HG03565 (cell line): ENCODE measurements at regions not wholly inside any gene's neighbourhood (a gene's known extent, or its start where the extent isn't known, plus 50 kb on each side); places are given as distances from the start of the nearest gene placed in this dataset.
"Not testable (repeated sequence)": the region's sequence is repeated elsewhere in the genome, so short reads cannot be mapped to it uniquely, and the experiment has no call there.

Experiments used
- ATAC-seq: cut with Tn5 transposase; IDR thresholded peaks from one replicate; pipeline ENCODE4 v1.9.1; 2021; ENCODE audit warnings: mild to moderate bottlenecking, moderate library complexity; ENCODE audit not compliant: unreplicated experiment

- no peak for ATAC-seq
Measured at GRCh38 chr19:31444931-31445330, 95.7 kb upstream of the TSHZ3 start.

GRCh38 chr19:31445406-31445805, 96.2 kb upstream of the TSHZ3 start:
- ATAC-seq, result no peak

GRCh38 chr19:31448221-31448657, 99.0 kb upstream of the TSHZ3 start:
- no peak for ATAC-seq

GRCh38 chr19:31449379-31449778, 100.1 kb upstream of the TSHZ3 start:
- no peak for ATAC-seq

- no peak for ATAC-seq
Measured at GRCh38 chr19:31450696-31451095, 101.5 kb upstream of the TSHZ3 start.

DNA sequence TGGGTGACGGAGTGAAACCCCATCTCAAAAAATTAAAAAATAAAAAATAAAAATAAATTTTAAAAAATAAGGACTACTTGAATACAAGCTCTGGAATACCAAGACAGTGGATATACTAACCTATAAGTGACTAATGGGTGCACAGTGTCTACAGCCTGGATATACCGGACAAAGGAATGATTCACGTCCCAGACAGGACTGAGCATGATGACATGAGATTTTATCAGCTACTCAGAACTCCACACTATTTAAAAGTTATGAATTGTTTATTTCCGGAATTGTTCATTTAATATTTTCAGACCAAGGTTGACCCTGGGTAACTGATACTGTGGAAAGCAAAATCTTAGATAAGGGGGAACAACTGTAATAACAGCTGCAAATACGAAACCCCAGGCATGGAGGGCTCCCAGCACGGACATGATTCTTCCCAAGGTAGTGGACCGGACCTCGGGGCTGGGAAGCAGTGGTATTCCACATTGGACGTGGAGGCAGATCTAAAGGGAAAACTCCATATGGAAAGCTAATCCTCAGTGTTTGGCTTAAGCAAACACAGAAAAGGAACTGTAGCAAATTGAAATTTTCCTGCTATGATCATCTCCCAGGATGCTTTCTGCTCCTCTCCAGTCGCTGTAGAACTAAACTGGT, 102.6 kb upstream of the TSHZ3 start:
- ATAC-seq, result no peak

- ATAC-seq, result no peak
Measured at GRCh38 chr19:31459430-31459829, 110.2 kb upstream of the TSHZ3 start.

GRCh38 chr19:31461814-31462539, 112.7 kb upstream of the TSHZ3 start:
- ATAC-seq, result no peak

- no peak for ATAC-seq
Measured at GRCh38 chr19:31470229-31470939, 121.1 kb upstream of the TSHZ3 start.

GRCh38 chr19:31470952-31471351, 121.7 kb upstream of the TSHZ3 start:
- no peak for ATAC-seq

- no peak for ATAC-seq
Measured at GRCh38 chr19:31478241-31478640, 129.0 kb upstream of the TSHZ3 start.

DNA sequence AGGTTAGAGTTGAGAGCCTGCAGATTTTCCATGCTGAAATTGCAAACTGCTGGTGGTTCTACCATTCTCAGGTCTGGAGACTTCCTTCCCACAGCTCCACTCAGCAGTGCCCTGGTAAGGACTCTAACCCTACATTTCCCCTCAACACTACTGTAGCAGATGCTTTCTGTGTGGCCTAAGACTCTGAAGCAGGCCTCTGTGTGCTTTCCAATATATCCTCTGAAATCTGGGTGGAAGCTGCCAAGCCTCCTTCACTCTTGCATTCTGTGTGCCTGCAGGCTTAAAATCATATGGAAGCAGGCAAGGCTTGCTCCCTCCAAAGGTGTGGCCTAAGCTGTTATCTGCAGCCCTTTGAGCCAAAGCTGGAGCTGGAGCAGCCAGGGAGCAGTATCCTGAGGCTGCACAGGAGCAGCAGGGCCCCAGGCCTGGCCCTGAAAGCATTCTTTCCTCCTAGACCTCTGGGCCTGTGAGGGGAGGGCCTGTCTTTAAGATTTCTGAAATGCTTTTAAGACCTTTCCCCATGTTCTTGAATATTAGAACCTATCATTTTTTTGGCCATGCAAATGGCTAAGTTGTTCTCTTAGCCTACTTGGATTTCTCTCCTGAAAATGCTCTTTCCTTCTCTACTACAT, 134.1 kb upstream of the TSHZ3 start:
- no peak for ATAC-seq

GRCh38 chr19:31484858-31485410, 135.7 kb upstream of the TSHZ3 start:
- ATAC-seq, result not testable (repeated sequence)

DNA sequence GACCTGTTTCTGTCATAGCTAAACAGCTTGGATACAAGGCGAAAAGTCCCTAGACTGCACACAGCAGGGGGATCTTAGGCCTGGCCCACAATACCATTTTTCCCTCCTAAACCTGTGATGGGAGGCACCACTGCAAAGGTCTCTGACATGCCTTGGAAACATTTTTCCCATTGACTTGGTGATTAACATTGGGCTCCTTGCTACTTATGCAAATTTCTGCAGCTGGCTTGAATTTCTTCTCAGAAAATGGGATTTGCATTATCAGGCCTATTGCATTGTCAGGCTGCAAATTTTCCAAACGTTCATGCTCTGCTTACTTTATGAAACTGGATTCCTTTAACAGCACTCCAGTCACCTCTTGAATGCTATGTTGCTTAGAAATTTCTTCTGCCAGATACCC, 136.2 kb upstream of the TSHZ3 start:
- no peak for ATAC-seq

GRCh38 chr19:31491242-31491641, 142.0 kb upstream of the TSHZ3 start:
- no peak for ATAC-seq

- ATAC-seq, result no peak
Measured at GRCh38 chr19:31492050-31492449, 142.8 kb upstream of the TSHZ3 start.

DNA sequence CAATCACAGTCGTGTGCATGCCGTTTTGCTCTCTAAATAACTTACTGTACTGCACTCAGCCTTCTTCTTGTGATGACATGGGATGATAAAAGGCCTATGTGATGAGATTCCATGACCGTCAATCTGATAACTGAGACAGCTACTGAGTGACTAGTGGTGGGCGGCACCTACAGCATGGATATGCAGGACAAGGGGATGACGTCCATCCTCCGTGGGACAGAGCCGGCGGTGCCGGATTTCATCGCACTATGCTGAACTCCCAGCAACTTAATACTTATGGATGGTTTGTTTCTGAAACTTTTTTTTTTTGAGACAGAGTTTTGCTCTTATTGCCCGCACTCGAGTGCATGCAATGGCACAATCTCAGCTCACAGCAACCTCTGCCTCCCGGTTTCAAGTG, 146.8 kb upstream of the TSHZ3 start:
- no peak for ATAC-seq

DNA sequence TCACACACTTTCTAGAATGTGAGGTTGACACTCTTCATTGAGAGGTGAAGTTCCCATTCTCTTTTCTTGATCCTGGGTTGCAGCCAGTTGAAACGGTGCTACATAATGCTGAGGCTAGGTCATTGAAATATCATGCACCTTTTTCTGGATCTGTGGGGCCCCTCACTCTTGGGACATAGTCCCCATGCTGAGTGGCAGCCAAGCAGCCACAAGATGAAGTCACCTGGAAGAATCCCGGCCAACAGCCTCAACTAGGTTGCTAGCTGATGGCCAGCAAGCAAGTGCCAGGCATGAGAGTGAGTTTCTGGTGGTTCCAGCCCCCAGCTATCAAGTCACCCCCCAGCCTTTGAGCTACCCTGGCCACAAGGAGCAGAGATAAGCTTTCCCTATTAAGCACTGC, 148.5 kb upstream of the TSHZ3 start:
- ATAC-seq, result no peak

DNA sequence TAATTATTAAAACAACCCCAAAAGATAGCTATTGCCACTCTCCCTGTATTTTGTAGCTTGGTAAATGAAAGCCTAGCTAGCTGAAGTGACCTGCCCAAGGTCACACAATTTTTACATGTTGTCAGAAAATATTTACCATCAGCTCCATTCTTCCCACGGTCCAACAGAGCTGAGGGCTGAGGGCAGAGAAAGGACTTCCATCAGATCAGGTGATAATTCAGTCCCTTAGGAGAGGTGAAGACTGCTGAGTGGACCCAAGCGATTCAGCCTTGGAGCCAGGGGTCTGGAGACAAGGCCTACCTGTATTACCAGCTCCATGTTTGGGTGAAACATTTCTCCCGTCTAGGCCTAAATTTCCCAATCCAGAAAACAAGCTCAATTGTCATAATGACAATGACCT, 149.5 kb upstream of the TSHZ3 start:
- no peak for ATAC-seq

DNA sequence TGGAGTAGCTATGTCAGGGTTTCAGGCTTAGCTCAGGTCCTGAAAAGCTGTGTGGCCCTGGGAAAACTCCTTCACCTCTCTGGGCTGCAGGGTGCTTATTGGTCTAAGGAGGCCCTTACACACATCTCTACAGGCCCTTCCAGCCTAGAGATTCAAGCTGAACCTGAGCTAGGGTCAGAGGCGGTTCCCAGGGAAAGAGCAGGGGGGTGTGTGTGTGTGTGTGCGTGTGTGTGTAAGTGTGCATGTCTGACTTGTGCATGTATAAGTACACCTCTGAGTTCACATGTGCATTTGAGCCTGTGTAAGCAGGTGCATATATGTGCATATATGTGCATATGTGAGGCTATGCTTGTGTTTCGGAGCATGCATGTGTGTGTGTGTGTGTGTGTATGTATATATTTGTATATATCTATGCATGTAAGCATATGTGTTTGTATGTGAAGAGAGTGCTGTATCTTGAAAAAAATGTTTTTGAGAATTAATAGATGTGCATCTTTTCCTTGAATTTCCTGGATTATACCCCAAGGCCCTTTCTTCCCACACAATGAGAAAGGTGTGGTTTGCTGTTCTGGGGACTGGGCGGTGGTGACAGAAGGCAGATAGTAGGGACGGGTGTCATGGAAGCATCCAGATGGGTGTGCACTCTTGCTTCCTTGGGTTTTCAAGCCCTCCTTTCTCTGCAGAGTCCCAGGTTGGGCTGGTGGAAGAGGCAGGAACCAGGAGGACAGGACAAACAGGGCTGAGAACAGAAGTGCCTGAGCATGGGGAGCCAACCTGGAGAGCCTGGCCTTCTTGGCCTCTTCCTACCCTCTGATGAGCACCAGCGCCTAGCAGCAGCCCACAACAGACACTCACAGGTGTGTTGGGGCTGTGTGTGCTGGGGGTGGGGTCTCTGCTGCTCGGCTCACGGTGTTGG, 150.3 kb upstream of the TSHZ3 start:
- ATAC-seq, result no peak
